ENCODE measurements at regions not wholly inside any gene's neighbourhood (a gene's known extent, or its start where the extent isn't known, plus 50 kb on each side); places are given as distances from the start of the nearest gene placed in this dataset.
"Not testable (repeated sequence)": the region's sequence is repeated elsewhere in the genome, so short reads cannot be mapped to it uniquely, and the experiment has no call there.

- Histone ChIP-seq H3K9ac (replicated peaks; ENCODE audit: extremely low read depth, insufficient read depth, low read length) (no peak overlapping the region), H3K9me3 (replicated peaks; ENCODE audit: control insufficient read depth, insufficient read depth, low read length) (no peaks in the 10 kb centered on the region), H4K20me1 (replicated peaks; ENCODE audit: control insufficient read depth, extremely low read depth, insufficient read depth, low read length) (no peaks in the 10 kb centered on the region), H3K4me3 (replicated peaks in 1 of 3; ENCODE audit: insufficient read depth in 1 of 3, low read depth in 1 of 3, low read length in 3 of 3) (no peak overlapping the region), H3K27me3 (ENCODE audit: control insufficient read depth in 2 of 2, insufficient read depth in 2 of 2, low read length in 2 of 2) (no peaks in the 10 kb centered on the region), H3K36me3 (ENCODE audit: control insufficient read depth in 2 of 2, extremely low read depth in 1 of 2, insufficient read depth in 2 of 2, low read length in 2 of 2) (no peaks in the 10 kb centered on the region), H2AFZ (ENCODE audit: low read depth, low read length) (no peak overlapping the region), H3K79me2 (ENCODE audit: control insufficient read depth, insufficient read depth, low read length) (no peaks in the 10 kb centered on the region), H3K9me1 (replicated peaks; ENCODE audit: control insufficient read depth, extremely low read depth, insufficient read depth, low read length) (no peaks in the 10 kb centered on the region), H3K27ac (ENCODE audit: insufficient read depth, low read depth, low read length) (no peak overlapping the region), H3K4me2 (ENCODE audit: insufficient read depth, low read length) (no peak overlapping the region), H3K4me1 (ENCODE audit: control insufficient read depth, extremely low read depth, insufficient read depth, low read length) (peaks cover 3% of the 10 kb centered on the region)
- intact Hi-C loops (cut with micrococcal nuclease), result no loop called here
- BruUV-seq (replicated peaks), result no TSS peak
- CTCF ChIA-PET, result interaction anchor here (1.0 to 2.9 kb wide), 5 partner anchors 111 to 648 kb away, joined by 5 to 49 read pairs (median 11); no protein-coding TSS in a partner anchor
- no peak for TF ChIP-seq FOS (IDR thresholded peaks at IDR 0.05; ENCODE audit: borderline replicate concordance, insufficient read depth, low read length)
- POLR2A ChIA-PET, result no interaction called here
- FAIRE-seq (no peak), DNase-seq (ENCODE audit: low read depth, low spot score) (no peak)
- dilution Hi-C loops (cut with MboI; ENCODE audit: extremely low pct_ligation_motif_present, low sequenced_read_pairs), result no loop called here
Observed at GRCh38 chr2:131801210-131801744, 273.6 kb downstream of the CCDC74A start.

- POLR2A ChIA-PET, result not testable (repeated sequence)
Observed at GRCh38 chr2:131801745-131802350, 274.2 kb downstream of the CCDC74A start.

GRCh38 chr2:131802351-131802836 lies 274.7 kb downstream of the CCDC74A start:
- H3K9me3 ChIP-seq (replicated peaks; ENCODE audit: control insufficient read depth, insufficient read depth, low read length); H4K20me1 ChIP-seq (replicated peaks; ENCODE audit: control insufficient read depth, extremely low read depth, insufficient read depth, low read length); H3K9ac ChIP-seq (replicated peaks; ENCODE audit: extremely low read depth, insufficient read depth, low read length); dilution Hi-C loops (cut with MboI; ENCODE audit: extremely low pct_ligation_motif_present, low sequenced_read_pairs); H3K4me1 ChIP-seq (ENCODE audit: control insufficient read depth, extremely low read depth, insufficient read depth, low read length); H3K36me3 ChIP-seq (ENCODE audit: control insufficient read depth in 2 of 2, extremely low read depth in 1 of 2, insufficient read depth in 2 of 2, low read length in 2 of 2); H3K79me2 ChIP-seq (ENCODE audit: control insufficient read depth, insufficient read depth, low read length); H3K27me3 ChIP-seq (ENCODE audit: control insufficient read depth in 2 of 2, insufficient read depth in 2 of 2, low read length in 2 of 2); BruUV-seq (replicated peaks); H3K9me1 ChIP-seq (replicated peaks; ENCODE audit: control insufficient read depth, extremely low read depth, insufficient read depth, low read length); FAIRE-seq; H3K27ac ChIP-seq (ENCODE audit: insufficient read depth, low read depth, low read length); POLR2A ChIA-PET: not testable (repeated sequence)
- intact Hi-C loops (cut with micrococcal nuclease), result loop anchor here (1.0 kb wide), 2 partner anchors 128 to 389 kb away; no protein-coding TSS in a partner anchor
- peak; percentile 44 for DNase-seq (ENCODE audit: low read depth, low spot score)
- Histone ChIP-seq H3K4me2 (ENCODE audit: insufficient read depth, low read length) (peak overlapping the region; percentile 59), H2AFZ (ENCODE audit: low read depth, low read length) (peak overlapping the region; percentile 73), H3K4me3 (replicated peaks in 1 of 3; ENCODE audit: insufficient read depth in 1 of 3, low read depth in 1 of 3, low read length in 3 of 3) (peak overlapping the region; percentile 7 to 54 (median 41))
- CTCF ChIA-PET, result interaction anchor here (0.6 to 2.9 kb wide), 9 partner anchors 112 to 649 kb away, joined by 3 to 49 read pairs (median 5); no protein-coding TSS in a partner anchor

More at GRCh38 chr2:131801745-131802350, 274.2 kb downstream of the CCDC74A start:
- H3K4me1 ChIP-seq (ENCODE audit: control insufficient read depth, extremely low read depth, insufficient read depth, low read length); H3K9me1 ChIP-seq (replicated peaks; ENCODE audit: control insufficient read depth, extremely low read depth, insufficient read depth, low read length); dilution Hi-C loops (cut with MboI; ENCODE audit: extremely low pct_ligation_motif_present, low sequenced_read_pairs); H3K27me3 ChIP-seq (ENCODE audit: control insufficient read depth in 2 of 2, insufficient read depth in 2 of 2, low read length in 2 of 2); H3K36me3 ChIP-seq (ENCODE audit: control insufficient read depth in 2 of 2, extremely low read depth in 1 of 2, insufficient read depth in 2 of 2, low read length in 2 of 2); H3K27ac ChIP-seq (ENCODE audit: insufficient read depth, low read depth, low read length); BruUV-seq (replicated peaks); H3K79me2 ChIP-seq (ENCODE audit: control insufficient read depth, insufficient read depth, low read length); H3K9ac ChIP-seq (replicated peaks; ENCODE audit: extremely low read depth, insufficient read depth, low read length); H4K20me1 ChIP-seq (replicated peaks; ENCODE audit: control insufficient read depth, extremely low read depth, insufficient read depth, low read length); H3K9me3 ChIP-seq (replicated peaks; ENCODE audit: control insufficient read depth, insufficient read depth, low read length): not testable (repeated sequence)
- FAIRE-seq (peak; percentile 72), DNase-seq (ENCODE audit: low read depth, low spot score) (peak; percentile 68)
- peak; percentile 59 to 64 for TF ChIP-seq CTCF (IDR thresholded peaks at IDR 0.05; ENCODE audit: extremely low read depth in 1 of 2, insufficient read depth in 1 of 2, low read depth in 1 of 2, low read length in 2 of 2)
- CTCF ChIA-PET, result interaction anchor here (0.7 to 2.9 kb wide), 7 partner anchors 111 to 648 kb away, joined by 4 to 49 read pairs (median 9); no protein-coding TSS in a partner anchor
- Histone ChIP-seq H3K4me3 (replicated peaks in 1 of 3; ENCODE audit: insufficient read depth in 1 of 3, low read depth in 1 of 3, low read length in 3 of 3) (peak overlapping the region in 2 of 3 experiments; percentile 41 to 54), H3K4me2 (ENCODE audit: insufficient read depth, low read length) (peak overlapping the region; percentile 59), H2AFZ (ENCODE audit: low read depth, low read length) (peak overlapping the region; percentile 73)
- intact Hi-C loops (cut with micrococcal nuclease), result loop anchor here (1.0 kb wide), 2 partner anchors 128 to 389 kb away; no protein-coding TSS in a partner anchor
